ENCODE measurements at regions not wholly inside any gene's neighbourhood (a gene's known extent, or its start where the extent isn't known, plus 50 kb on each side); places are given as distances from the start of the nearest gene placed in this dataset.

- POLR2A ChIA-PET = no interaction called here
- DNase-seq (ENCODE audit: extremely low spot score) = no peak
- CTCF ChIA-PET = no interaction called here
- TF ChIP-seq FOXA1 (IDR thresholded peaks at IDR 0.05) (no peak), TARDBP (IDR thresholded peaks at IDR 0.05) (no peak), CTBP1 (IDR thresholded peaks at IDR 0.05; ENCODE audit: borderline replicate concordance) (no peak), L3MBTL2 (conservative IDR thresholded peaks at IDR 0.05) (no peak), FOXK2 (IDR thresholded peaks at IDR 0.05) (no peak), ZNF384 (IDR thresholded peaks at IDR 0.05) (no peak), PKNOX1 (IDR thresholded peaks at IDR 0.05) (no peak), ELF4 (IDR thresholded peaks at IDR 0.05) (no peak), ARNT (IDR thresholded peaks at IDR 0.05) (no peak), SUZ12 (IDR thresholded peaks at IDR 0.05) (no peak), HDGF (IDR thresholded peaks at IDR 0.05; ENCODE audit: borderline replicate concordance) (no peak), LEF1 (IDR thresholded peaks at IDR 0.05; ENCODE audit: borderline replicate concordance) (no peak), NFRKB (IDR thresholded peaks at IDR 0.05) (no peak)
These were observed 314.1 kb downstream of the SNX13 start for GRCh38 chr7:17626235-17626634.

- ChIA-PET CTCF (no interaction called here), POLR2A (no interaction called here)
- TF ChIP-seq FOXK2 (IDR thresholded peaks at IDR 0.05) (no peak), LEF1 (IDR thresholded peaks at IDR 0.05; ENCODE audit: borderline replicate concordance) (no peak), L3MBTL2 (conservative IDR thresholded peaks at IDR 0.05) (no peak), TARDBP (IDR thresholded peaks at IDR 0.05) (no peak), SP1 (IDR thresholded peaks at IDR 0.05) (no peak), CTBP1 (IDR thresholded peaks at IDR 0.05; ENCODE audit: borderline replicate concordance) (no peak), SUZ12 (IDR thresholded peaks at IDR 0.05) (no peak), FOXM1 (IDR thresholded peaks at IDR 0.05; ENCODE audit: borderline replicate concordance) (no peak), NFRKB (IDR thresholded peaks at IDR 0.05) (no peak), ARNT (IDR thresholded peaks at IDR 0.05) (no peak), ELF4 (IDR thresholded peaks at IDR 0.05) (no peak), PKNOX1 (IDR thresholded peaks at IDR 0.05) (no peak), BHLHE40 (IDR thresholded peaks at IDR 0.05; ENCODE audit: borderline replicate concordance) (no peak)
- DNase-seq (ENCODE audit: extremely low spot score) = no peak
These were observed 309.2 kb downstream of the SNX13 start for GRCh38 chr7:17631061-17631460.

GRCh38 chr7:17632384-17632783, 307.9 kb downstream of the SNX13 start:
- ChIA-PET CTCF (no interaction called here), POLR2A (no interaction called here)
- no peak for TF ChIP-seq SUZ12 (IDR thresholded peaks at IDR 0.05)
- DNase-seq (ENCODE audit: extremely low spot score) = no peak

- POLR2A ChIA-PET = no interaction called here
- CTCF ChIA-PET = interaction anchor here (0.6 kb wide), 1 partner anchor 50 kb away, joined by 5 read pairs; no protein-coding TSS in a partner anchor
- TF ChIP-seq FOXM1 (IDR thresholded peaks at IDR 0.05; ENCODE audit: borderline replicate concordance) (no peak), HDGF (IDR thresholded peaks at IDR 0.05; ENCODE audit: borderline replicate concordance) (no peak), CTBP1 (IDR thresholded peaks at IDR 0.05; ENCODE audit: borderline replicate concordance) (no peak), ZNF384 (IDR thresholded peaks at IDR 0.05) (no peak), FOXK2 (IDR thresholded peaks at IDR 0.05) (no peak), PKNOX1 (IDR thresholded peaks at IDR 0.05) (no peak), SP1 (IDR thresholded peaks at IDR 0.05) (no peak), TARDBP (IDR thresholded peaks at IDR 0.05) (no peak), ELF4 (IDR thresholded peaks at IDR 0.05) (no peak), LEF1 (IDR thresholded peaks at IDR 0.05; ENCODE audit: borderline replicate concordance) (no peak), FOXA1 (IDR thresholded peaks at IDR 0.05) (no peak), SUZ12 (IDR thresholded peaks at IDR 0.05) (no peak)
- no peak for DNase-seq (ENCODE audit: extremely low spot score)
These were observed 307.2 kb downstream of the SNX13 start for GRCh38 chr7:17633067-17633466.

GRCh38 chr7:17638727-17639126, 301.6 kb downstream of the SNX13 start:
- TF ChIP-seq FOXK2 (IDR thresholded peaks at IDR 0.05) (no peak), L3MBTL2 (conservative IDR thresholded peaks at IDR 0.05) (no peak), LEF1 (IDR thresholded peaks at IDR 0.05; ENCODE audit: borderline replicate concordance) (no peak), ARNT (IDR thresholded peaks at IDR 0.05) (no peak), ELF4 (IDR thresholded peaks at IDR 0.05) (no peak), SUZ12 (IDR thresholded peaks at IDR 0.05) (no peak), PKNOX1 (IDR thresholded peaks at IDR 0.05) (no peak)
- no peak for DNase-seq (ENCODE audit: extremely low spot score)
- POLR2A ChIA-PET = no interaction called here
- CTCF ChIA-PET = no interaction called here

- peak; percentile 45 for DNase-seq (ENCODE audit: extremely low spot score)
- ChIA-PET CTCF (interaction anchor here (0.6 to 1.0 kb wide), 3 partner anchors 10 to 682 kb away, joined by 3 to 4 read pairs (median 3); no protein-coding TSS in a partner anchor), POLR2A (no interaction called here)
- TF ChIP-seq SP1 (IDR thresholded peaks at IDR 0.05) (no peak), PKNOX1 (IDR thresholded peaks at IDR 0.05) (no peak), FOXM1 (IDR thresholded peaks at IDR 0.05; ENCODE audit: borderline replicate concordance) (no peak)
These were observed 299.4 kb downstream of the SNX13 start for GRCh38 chr7:17640730-17641377.
